ENCODE measurements at regions not wholly inside any gene's neighbourhood (a gene's known extent, or its start where the extent isn't known, plus 50 kb on each side); places are given as distances from the start of the nearest gene placed in this dataset.

GRCh38 chr3:164732166-164732565 lies 346.1 kb downstream of the SI start:
- TF ChIP-seq ZFP30 (CRISPR knock-in tag; IDR thresholded peaks at IDR 0.05) (no peak), RARB (CRISPR knock-in tag; IDR thresholded peaks at IDR 0.05) (no peak), ARNTL (CRISPR knock-in tag; IDR thresholded peaks at IDR 0.05; ENCODE audit: borderline replicate concordance, low read depth) (no peak), ZFP3 (CRISPR knock-in tag; IDR thresholded peaks at IDR 0.05) (no peak), CREB5 (CRISPR knock-in tag; IDR thresholded peaks at IDR 0.05; ENCODE audit: low read depth) (no peak), BACH2 (CRISPR knock-in tag; IDR thresholded peaks at IDR 0.05; ENCODE audit: borderline replicate concordance) (no peak), ISL1 (CRISPR knock-in tag; IDR thresholded peaks at IDR 0.05) (no peak), PPARA (CRISPR knock-in tag; IDR thresholded peaks at IDR 0.05; ENCODE audit: borderline replicate concordance) (no peak), TCF4 (CRISPR knock-in tag; IDR thresholded peaks at IDR 0.05; ENCODE audit: borderline replicate concordance) (no peak), TSHZ2 (CRISPR knock-in tag; IDR thresholded peaks at IDR 0.05) (no peak), CSDC2 (CRISPR knock-in tag; IDR thresholded peaks at IDR 0.05) (no peak)
- TF ChIP-seq, protein P1, sequence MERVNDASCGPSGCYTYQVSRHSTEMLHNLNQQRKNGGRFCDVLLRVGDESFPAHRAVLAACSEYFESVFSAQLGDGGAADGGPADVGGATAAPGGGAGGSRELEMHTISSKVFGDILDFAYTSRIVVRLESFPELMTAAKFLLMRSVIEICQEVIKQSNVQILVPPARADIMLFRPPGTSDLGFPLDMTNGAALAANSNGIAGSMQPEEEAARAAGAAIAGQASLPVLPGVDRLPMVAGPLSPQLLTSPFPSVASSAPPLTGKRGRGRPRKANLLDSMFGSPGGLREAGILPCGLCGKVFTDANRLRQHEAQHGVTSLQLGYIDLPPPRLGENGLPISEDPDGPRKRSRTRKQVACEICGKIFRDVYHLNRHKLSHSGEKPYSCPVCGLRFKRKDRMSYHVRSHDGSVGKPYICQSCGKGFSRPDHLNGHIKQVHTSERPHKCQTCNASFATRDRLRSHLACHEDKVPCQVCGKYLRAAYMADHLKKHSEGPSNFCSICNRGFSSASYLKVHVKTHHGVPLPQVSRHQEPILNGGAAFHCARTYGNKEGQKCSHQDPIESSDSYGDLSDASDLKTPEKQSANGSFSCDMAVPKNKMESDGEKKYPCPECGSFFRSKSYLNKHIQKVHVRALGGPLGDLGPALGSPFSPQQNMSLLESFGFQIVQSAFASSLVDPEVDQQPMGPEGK (CRISPR knock-in tag; IDR thresholded peaks at IDR 0.05; ENCODE audit: borderline replicate concordance), result no peak
